ENCODE measurements at regions not wholly inside any gene's neighbourhood (a gene's known extent, or its start where the extent isn't known, plus 50 kb on each side); places are given as distances from the start of the nearest gene placed in this dataset.
"Not testable (repeated sequence)": the region's sequence is repeated elsewhere in the genome, so short reads cannot be mapped to it uniquely, and the experiment has no call there.

- DNase-seq (ENCODE audit: low spot score) = peak; percentile 5
Observed at GRCh38 chr6:77178821-77179220, 284.5 kb downstream of the HTR1B start.

DNA sequence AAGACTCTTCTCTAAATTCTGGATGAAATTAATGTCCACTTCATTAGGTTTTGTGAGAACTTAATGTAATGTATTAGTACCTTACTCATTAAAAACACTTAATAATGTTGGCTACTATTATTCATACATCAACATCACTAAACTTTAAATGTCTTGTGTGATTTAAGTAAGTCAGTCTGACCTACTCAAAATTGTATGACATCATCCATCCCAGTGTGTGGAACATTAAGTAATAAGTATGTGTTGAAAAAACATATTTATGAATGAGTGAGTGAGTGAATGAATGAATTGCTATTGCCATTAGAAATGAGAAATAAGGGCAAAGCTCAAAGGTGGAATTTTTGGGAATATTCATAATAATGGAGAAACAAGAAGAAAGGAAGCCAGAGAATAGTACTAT, 285.8 kb downstream of the HTR1B start:
- no peak for DNase-seq (ENCODE audit: low spot score)

DNA sequence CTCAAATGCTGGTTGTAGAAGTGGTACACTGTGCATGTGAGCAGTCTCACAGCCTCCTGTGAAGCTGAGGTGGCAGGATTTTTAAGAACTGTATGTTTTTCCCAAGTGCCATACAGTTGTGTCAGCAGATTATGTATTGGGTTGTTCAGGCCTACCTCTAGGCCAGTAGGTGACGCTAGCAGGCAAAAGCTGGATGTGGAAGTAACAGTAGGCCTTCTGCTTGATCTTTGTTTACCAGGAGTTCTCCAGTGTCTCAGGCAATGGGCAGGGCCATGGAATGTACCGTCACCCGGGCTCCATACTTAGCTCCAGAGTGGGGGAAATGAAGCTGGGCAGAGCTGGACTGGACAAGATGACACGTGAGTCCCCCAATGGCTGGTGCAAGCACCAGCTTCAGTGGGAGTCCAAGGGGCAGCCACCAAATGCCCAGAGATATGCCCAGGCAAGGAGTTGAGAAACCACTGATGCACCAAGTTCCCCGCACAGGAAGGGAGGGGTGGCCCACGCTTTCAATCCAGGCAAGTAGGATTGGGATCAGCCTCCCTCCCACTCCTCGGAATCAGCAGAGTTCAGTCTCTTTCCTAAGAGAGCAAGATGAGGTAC, 289.7 kb downstream of the HTR1B start:
- peak; percentile 2 for DNase-seq (ENCODE audit: low spot score)

GRCh38 chr6:77172578-77172977, 290.7 kb downstream of the HTR1B start:
- no peak for DNase-seq (ENCODE audit: low spot score)

- no peak for DNase-seq (ENCODE audit: low spot score)
Observed at GRCh38 chr6:77159730-77160129, 303.6 kb downstream of the HTR1B start.

- no peak for DNase-seq (ENCODE audit: low spot score)
Observed at GRCh38 chr6:77151241-77151640, 312.1 kb downstream of the HTR1B start.

DNA sequence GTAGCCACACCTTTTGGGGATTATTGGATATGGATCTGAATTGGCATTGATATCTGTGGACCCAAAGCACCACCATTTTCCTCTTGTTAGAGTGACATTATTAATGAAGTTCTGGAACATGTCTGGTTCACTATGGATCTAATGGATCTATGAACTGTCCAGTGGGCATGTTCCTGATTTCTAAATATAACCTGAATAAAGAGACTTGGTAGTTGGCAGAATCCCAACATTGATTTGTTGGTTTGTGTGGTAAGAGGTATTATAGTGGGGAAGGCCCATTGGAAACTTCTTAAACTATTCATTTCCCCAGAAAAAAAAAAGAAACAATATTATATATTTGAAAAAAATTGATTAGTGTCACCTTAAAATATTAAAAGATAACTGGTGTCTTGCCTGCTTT, 312.6 kb downstream of the HTR1B start:
- no peak for DNase-seq (ENCODE audit: low spot score)

- no peak for DNase-seq (ENCODE audit: low spot score)
Observed at GRCh38 chr6:77145244-77145643, 318.0 kb downstream of the HTR1B start.

- no peak for DNase-seq (ENCODE audit: low spot score)
Observed at GRCh38 chr6:77143659-77144447, 319.4 kb downstream of the HTR1B start.

GRCh38 chr6:77136086-77136485, 327.2 kb downstream of the HTR1B start:
- DNase-seq (ENCODE audit: low spot score) = no peak

DNA sequence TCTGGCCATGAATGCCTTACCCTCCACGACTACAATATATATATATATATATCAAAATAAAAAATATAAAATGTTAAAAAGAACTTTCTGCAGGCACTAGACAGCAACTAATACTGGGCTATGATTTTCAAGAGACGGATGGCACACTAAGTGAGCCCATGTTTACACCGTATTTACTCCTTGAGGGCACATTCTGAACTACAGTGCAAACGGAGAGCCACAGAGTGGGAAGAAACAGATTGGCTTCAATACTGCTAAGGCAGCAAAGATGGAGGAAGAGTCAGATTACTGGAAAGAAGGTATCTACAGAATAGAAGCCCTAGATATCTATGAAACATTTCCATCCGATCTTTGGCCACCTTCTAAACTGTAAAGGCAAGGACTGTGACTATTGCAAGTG, 330.3 kb downstream of the HTR1B start:
- DNase-seq (ENCODE audit: low spot score) = no peak

DNA sequence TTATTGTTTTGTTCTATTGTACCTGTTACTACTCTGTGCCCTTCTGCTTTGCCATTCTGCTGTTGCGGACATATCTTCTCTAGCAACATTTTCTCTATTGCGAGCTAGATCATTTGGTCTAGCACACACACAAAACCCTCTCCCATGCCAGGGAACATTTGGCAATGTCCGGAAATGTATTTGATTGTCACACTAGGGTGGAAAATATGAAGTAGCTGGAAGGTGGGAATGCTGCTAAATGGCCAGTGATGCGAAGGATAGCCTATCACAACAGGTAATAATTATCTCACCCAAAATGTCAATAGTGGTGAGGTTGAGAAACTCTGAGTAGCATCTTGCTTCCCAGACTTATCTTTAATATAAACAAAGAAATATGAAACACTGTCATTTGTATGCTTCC, 331.9 kb downstream of the HTR1B start:
- no peak for DNase-seq (ENCODE audit: low spot score)

- DNase-seq (ENCODE audit: low spot score) = no peak
Observed at GRCh38 chr6:77124604-77125003, 338.7 kb downstream of the HTR1B start.

- no peak for DNase-seq (ENCODE audit: low spot score)
Observed at GRCh38 chr6:77123527-77123926, 339.8 kb downstream of the HTR1B start.

DNA sequence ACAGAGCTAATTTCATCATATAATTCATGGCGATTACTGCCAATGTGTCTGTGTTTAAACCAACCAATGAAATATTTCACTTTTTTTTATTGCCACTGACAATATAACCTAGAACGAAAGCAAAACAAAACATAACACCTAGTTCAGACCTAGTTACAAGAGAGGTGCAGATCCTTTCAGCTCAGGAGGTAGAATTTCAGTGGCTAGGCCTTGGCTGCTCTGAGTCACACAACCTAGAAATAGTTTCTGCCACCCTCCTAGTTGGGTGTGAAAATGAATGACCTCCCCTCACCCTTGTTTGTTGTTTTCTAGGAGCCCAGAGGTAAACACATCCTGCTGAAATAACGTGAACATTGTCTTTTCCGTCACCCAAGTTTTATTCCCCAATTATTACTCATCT, 356.3 kb downstream of the HTR1B start:
- no peak for DNase-seq (ENCODE audit: low spot score)

- no peak for DNase-seq (ENCODE audit: low spot score)
Observed at GRCh38 chr6:77105091-77105490, 358.2 kb downstream of the HTR1B start.

DNA sequence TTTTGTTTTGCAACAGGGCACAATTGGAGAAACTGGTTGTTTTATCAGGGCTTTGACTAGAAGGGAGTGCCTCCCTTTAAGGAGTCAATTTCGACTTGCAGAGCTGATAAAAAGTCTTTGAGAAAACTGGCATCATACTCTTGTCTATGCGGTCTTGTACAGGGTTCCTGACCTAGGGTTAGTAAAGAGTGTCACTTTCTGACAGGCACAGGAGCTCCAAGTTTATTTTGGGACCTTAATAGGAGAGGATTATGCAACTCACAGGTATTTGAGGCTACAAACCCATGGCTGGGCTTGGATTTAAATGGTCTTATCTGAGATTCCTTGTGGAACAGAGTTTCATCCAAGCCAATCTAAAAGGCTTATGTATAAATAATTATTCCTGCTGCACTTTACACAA, 365.4 kb downstream of the HTR1B start:
- DNase-seq (ENCODE audit: low spot score) = no peak

- no peak for DNase-seq (ENCODE audit: low spot score)
Observed at GRCh38 chr6:77095936-77096627, 367.2 kb downstream of the HTR1B start.

- DNase-seq (ENCODE audit: low spot score) = no peak
Observed at GRCh38 chr6:77094821-77095220, 368.5 kb downstream of the HTR1B start.

- DNase-seq (ENCODE audit: low spot score) = peak; percentile 5
Observed at GRCh38 chr6:77092971-77093370, 370.3 kb downstream of the HTR1B start.

GRCh38 chr6:77089776-77090175, 373.5 kb downstream of the HTR1B start:
- no peak for DNase-seq (ENCODE audit: low spot score)

DNA sequence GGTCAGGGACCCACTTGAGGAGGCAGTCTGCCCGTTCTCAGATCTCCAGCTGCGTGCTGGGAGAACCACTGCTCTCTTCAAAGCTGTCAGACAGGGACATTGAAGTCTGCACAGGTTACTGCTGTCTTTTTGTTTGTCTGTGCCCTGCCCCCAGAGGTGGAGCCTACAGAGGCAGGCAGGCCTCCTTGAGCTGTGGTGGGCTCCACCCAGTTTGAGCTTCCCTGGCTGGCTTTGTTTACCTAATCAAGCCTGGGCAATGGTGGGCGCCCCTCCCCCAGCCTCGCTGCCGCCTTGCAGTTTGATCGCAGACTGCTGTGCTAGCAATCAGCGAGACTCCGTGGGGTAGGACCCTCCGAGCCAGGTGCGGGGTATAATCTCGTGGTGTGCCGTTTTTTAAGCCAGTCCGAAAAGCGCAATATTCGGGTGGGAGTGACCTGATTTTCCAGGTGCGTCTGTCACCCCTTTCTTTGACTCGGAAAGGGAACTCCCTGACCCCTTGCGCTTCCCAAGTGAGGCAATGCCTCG, 375.4 kb downstream of the HTR1B start:
- DNase-seq (ENCODE audit: low spot score) = not testable (repeated sequence)
